ENCODE measurements at regions not wholly inside any gene's neighbourhood (a gene's known extent, or its start where the extent isn't known, plus 50 kb on each side); places are given as distances from the start of the nearest gene placed in this dataset.
"Not testable (repeated sequence)": the region's sequence is repeated elsewhere in the genome, so short reads cannot be mapped to it uniquely, and the experiment has no call there.

DNA sequence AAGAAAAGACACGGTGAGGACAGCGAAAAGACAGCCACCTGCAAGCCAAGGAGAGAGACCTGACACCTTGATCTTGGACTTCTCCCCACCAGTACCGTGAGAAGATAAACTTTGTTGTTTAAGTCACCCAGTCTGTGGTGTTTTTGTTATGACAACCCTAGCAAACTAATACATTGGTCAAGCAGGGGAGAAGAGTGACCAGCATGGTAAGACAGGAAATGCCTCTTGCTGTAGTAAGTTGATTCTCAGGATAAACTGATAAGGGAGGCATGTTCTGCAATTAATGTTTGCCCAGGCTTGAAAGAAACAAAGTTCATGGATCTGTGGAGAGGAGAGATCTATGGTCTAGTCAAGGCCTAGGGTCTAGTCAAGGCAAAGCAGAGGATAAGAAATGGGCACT, 801.2 kb downstream of the MAT2B start:
- no peak for DNase-seq (ENCODE audit: extremely low read depth, low read depth)
- TF ChIP-seq, protein P1, sequence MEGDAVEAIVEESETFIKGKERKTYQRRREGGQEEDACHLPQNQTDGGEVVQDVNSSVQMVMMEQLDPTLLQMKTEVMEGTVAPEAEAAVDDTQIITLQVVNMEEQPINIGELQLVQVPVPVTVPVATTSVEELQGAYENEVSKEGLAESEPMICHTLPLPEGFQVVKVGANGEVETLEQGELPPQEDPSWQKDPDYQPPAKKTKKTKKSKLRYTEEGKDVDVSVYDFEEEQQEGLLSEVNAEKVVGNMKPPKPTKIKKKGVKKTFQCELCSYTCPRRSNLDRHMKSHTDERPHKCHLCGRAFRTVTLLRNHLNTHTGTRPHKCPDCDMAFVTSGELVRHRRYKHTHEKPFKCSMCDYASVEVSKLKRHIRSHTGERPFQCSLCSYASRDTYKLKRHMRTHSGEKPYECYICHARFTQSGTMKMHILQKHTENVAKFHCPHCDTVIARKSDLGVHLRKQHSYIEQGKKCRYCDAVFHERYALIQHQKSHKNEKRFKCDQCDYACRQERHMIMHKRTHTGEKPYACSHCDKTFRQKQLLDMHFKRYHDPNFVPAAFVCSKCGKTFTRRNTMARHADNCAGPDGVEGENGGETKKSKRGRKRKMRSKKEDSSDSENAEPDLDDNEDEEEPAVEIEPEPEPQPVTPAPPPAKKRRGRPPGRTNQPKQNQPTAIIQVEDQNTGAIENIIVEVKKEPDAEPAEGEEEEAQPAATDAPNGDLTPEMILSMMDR (IDR thresholded peaks at IDR 0.05; ENCODE audit: low read depth, low read length): no peak

- DNase-seq (ENCODE audit: extremely low read depth, low read depth): no peak
- TF ChIP-seq, protein P1 (IDR thresholded peaks at IDR 0.05; ENCODE audit: low read depth, low read length): no peak
Observed at GRCh38 chr5:164312801-164313200, 807.4 kb downstream of the MAT2B start.

DNA sequence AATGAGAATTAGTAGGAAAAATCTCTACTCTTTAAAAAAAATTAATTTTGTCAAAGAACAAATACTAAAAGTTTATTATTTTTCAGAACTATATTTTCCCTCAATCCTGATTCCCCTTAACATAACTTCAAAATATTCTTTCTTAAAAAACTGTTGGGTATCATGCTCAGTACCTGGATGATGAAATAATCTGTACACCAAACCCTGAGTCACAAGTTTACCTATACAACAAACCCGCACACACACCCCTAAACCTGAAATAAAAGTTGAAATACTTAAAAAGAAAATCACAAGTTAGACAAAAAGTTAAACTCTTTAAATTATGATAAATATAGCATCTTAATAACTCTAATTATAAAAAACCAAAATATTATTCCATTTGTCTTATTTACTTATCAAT, 812.3 kb downstream of the MAT2B start:
- TF ChIP-seq, protein P1 (IDR thresholded peaks at IDR 0.05; ENCODE audit: low read depth, low read length): no peak
- no peak for DNase-seq (ENCODE audit: extremely low read depth, low read depth)

GRCh38 chr5:164319161-164319560, 813.7 kb downstream of the MAT2B start:
- DNase-seq (ENCODE audit: extremely low read depth, low read depth): no peak
- TF ChIP-seq, protein P1 (IDR thresholded peaks at IDR 0.05; ENCODE audit: low read depth, low read length): no peak

- TF ChIP-seq, protein P1 (IDR thresholded peaks at IDR 0.05; ENCODE audit: low read depth, low read length): no peak
- DNase-seq (ENCODE audit: extremely low read depth, low read depth): no peak
Observed at GRCh38 chr5:164324239-164324638, 818.8 kb downstream of the MAT2B start.

GRCh38 chr5:164326219-164326618, 820.8 kb downstream of the MAT2B start:
- TF ChIP-seq, protein P1 (IDR thresholded peaks at IDR 0.05; ENCODE audit: low read depth, low read length): no peak
- DNase-seq (ENCODE audit: extremely low read depth, low read depth): no peak

DNA sequence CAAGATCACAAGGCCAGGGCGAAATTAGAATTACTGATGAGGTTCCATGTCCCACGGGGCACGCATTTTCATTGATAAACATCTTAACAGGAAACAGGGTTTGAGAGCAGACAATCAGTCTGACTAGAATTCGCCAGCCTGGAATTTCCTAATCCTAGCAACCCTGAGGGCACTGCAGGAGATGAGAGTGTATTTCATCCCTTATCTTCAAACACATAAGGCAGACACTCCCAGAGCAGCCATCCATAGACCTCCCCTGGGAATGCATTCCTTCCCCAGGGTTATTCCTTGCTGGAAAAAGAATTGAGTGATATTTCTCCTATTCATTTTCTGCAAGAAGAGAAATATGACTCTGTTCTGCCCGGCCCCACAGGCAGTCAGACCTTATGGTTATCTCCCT, 821.7 kb downstream of the MAT2B start:
- not testable (repeated sequence) for DNase-seq (ENCODE audit: extremely low read depth, low read depth)

- TF ChIP-seq, protein P1 (IDR thresholded peaks at IDR 0.05; ENCODE audit: low read depth, low read length): no peak
- no peak for DNase-seq (ENCODE audit: extremely low read depth, low read depth)
Observed at GRCh38 chr5:164332349-164333196, 827.2 kb downstream of the MAT2B start.
